B cell (primary cell): ENCODE measurements at regions not wholly inside any gene's neighbourhood (a gene's known extent, or its start where the extent isn't known, plus 50 kb on each side); places are given as distances from the start of the nearest gene placed in this dataset.

ENCODE experiments used
- ATAC-seq: fragments of 200-7000 bp; cut with Tn5 transposase; one replicate; pipeline ENCODE4 v1.10.0; 2021; ENCODE audit warnings: low read depth, mild to moderate bottlenecking, moderate number of reproducible peaks, moderate library complexity
- CTCF ChIA-PET: fragments of 350-600 bp; sonication (Branson Sonifier 250); formaldehyde crosslinking; loops from one replicate; lab custom pipeline; 2021; ENCODE audit warnings: antibody characterized with exemption, inconsistent platforms; lab: Charles Lee
- POLR2A ChIA-PET: fragments of 350-600 bp; sonication (Branson Sonifier 250); formaldehyde crosslinking; loops from one replicate; lab custom pipeline; 2021; ENCODE audit warnings: antibody characterized with exemption; lab: Charles Lee
- DNase-seq: peaks from one replicate; pipeline ENCODE4 v3.0.0; 2013
- H2AFZ ChIP-seq: 2 replicates; pipeline ENCODE4 v1.6.1; 2012; ENCODE audit warnings: mild to moderate bottlenecking, low read depth, low read length; ENCODE audit not compliant: insufficient read depth, poor library complexity, severe bottlenecking
- H3K27ac ChIP-seq, 2 donors: 1 replicate in 1 of 2; 2 replicates in 1 of 2; pipeline ENCODE4 v1.5.1; 2012 to 2013; ENCODE audit warnings: low read length in 2 of 2, mild to moderate bottlenecking in 2 of 2, moderate library complexity in 1 of 2
- H3K27me3 ChIP-seq, 4 experiments: fragments of 200-600 bp in 1 of 4; sonication (generic) in 1 of 4; replicated peaks in 1 of 4; 1 replicate in 2 of 4; 2 replicates in 2 of 4; pipeline versions ENCODE4 v1.6.1 to v1.7.0; 2013 to 2016; ENCODE audit warnings: low read length in 3 of 4, mild to moderate bottlenecking in 2 of 4, mixed read lengths in 1 of 4, moderate library complexity in 1 of 4; ENCODE audit not compliant: insufficient read depth in 4 of 4, control insufficient read depth in 3 of 4; ENCODE audit errors: control extremely low read depth in 1 of 4
- H3K36me3 ChIP-seq, 2 experiments: replicated peaks in 1 of 2; 1 replicate in 1 of 2; 2 replicates in 1 of 2; pipeline versions ENCODE4 v1.6.1 to v1.7.1; 2013; ENCODE audit warnings: low read length in 1 of 2; ENCODE audit not compliant: insufficient read depth in 2 of 2, control insufficient read depth in 1 of 2; ENCODE audit errors: control extremely low read depth in 1 of 2, extremely low read depth in 1 of 2
- H3K4me1 ChIP-seq, 2 donors: fragments of 200-600 bp in 1 of 2; sonication (generic) in 1 of 2; 1 replicate in 1 of 2; 2 replicates in 1 of 2; pipeline versions ENCODE4 v1.5.1 to v1.6.1; 2013 to 2017; ENCODE audit warnings: low read length in 2 of 2; ENCODE audit not compliant: control insufficient read depth in 2 of 2, insufficient read depth in 2 of 2
- H3K4me2 ChIP-seq: replicated peaks from 2 replicates; pipeline ENCODE3; 2012; ENCODE audit warnings: mild to moderate bottlenecking, low read depth, low read length; ENCODE audit not compliant: poor library complexity, severe bottlenecking
- H3K4me3 ChIP-seq, 5 experiments: fragments of 200-600 bp in 1 of 5; sonication (generic) in 1 of 5; 1 replicate in 3 of 5; 2 replicates in 2 of 5; pipeline versions ENCODE4 v1.5.1 to v1.7.0; 2011 to 2016; ENCODE audit warnings: low read length in 4 of 5, mild to moderate bottlenecking in 4 of 5, low read depth in 2 of 5, control low read depth in 1 of 5, moderate library complexity in 1 of 5; ENCODE audit not compliant: insufficient read depth in 1 of 5; ENCODE audit errors: control extremely low read depth in 1 of 5, extremely low read depth in 1 of 5
- H3K79me2 ChIP-seq: fragments of 200-600 bp; sonication (generic); one replicate; pipeline ENCODE4 v1.6.0; 2016; ENCODE audit warnings: low read length; ENCODE audit not compliant: control insufficient read depth, insufficient read depth
- H3K9ac ChIP-seq: fragments of 200-600 bp; sonication (generic); 2 replicates; pipeline ENCODE4 v1.6.1; 2017; ENCODE audit warnings: mild to moderate bottlenecking, low read length, moderate library complexity
- H3K9me3 ChIP-seq, 3 donors: one replicate each; pipeline versions ENCODE4 v1.6.1 to v1.7.1; 2013; ENCODE audit warnings: low read length in 2 of 3; ENCODE audit not compliant: control insufficient read depth in 2 of 3, insufficient read depth in 1 of 3; ENCODE audit errors: control extremely low read depth in 1 of 3
- H4K20me1 ChIP-seq: 2 replicates; pipeline ENCODE4 v1.6.0; 2012; ENCODE audit warnings: mild to moderate bottlenecking, low read length; ENCODE audit not compliant: insufficient read depth, control insufficient read depth, poor library complexity, severe bottlenecking
- H3K27ac Mint-ChIP-seq: one replicate; pipeline ENCODE4 v1.8.0; 2021; ENCODE audit warnings: mixed read lengths
- H3K27me3 Mint-ChIP-seq: one replicate; pipeline ENCODE4 v1.8.0; 2021; ENCODE audit warnings: mixed read lengths
- H3K4me1 Mint-ChIP-seq: one replicate; pipeline ENCODE4 v1.8.0; 2021; ENCODE audit warnings: mixed read lengths
- H3K4me3 Mint-ChIP-seq: one replicate; pipeline ENCODE4 v1.8.0; 2021; ENCODE audit warnings: mixed read lengths
- H3K9me3 Mint-ChIP-seq: one replicate; pipeline ENCODE4 v1.8.0; 2022; ENCODE audit warnings: mixed read lengths; ENCODE audit not compliant: insufficient read depth
- CTCF ChIP-seq: fragments of 200-600 bp; IDR thresholded peaks from one replicate; pipeline ENCODE4 v1.8.0; 2022; ENCODE audit warnings: antibody characterized with exemption, mild to moderate bottlenecking
- EZH2 ChIP-seq: IDR thresholded peaks from 2 replicates; pipeline ENCODE4 v1.6.1; 2012; ENCODE audit warnings: borderline replicate concordance, low read depth, mild to moderate bottlenecking, moderate library complexity, low read length; ENCODE audit not compliant: insufficient read depth, poor library complexity, severe bottlenecking
- WGBS: methylation state at CpG from one replicate; pipeline ENCODE4 v1.1.5; 2013; ENCODE audit warnings: missing lambda C conversion rate; ENCODE audit not compliant: insufficient coverage; 5-methylcytosine and 5-hydroxymethylcytosine counted together
- intact Hi-C: fragments of 100-400 bp; cut with micrococcal nuclease; formaldehyde crosslinking; loops from one replicate; pipeline ENCODE4 v1.10.0; 2022

- Histone ChIP-seq H3K9ac (no peak overlapping the region), H3K27me3 (no peaks in the 10 kb centered on the region), H3K27ac (no peak overlapping the region), H3K4me2 (no peak overlapping the region), H3K79me2 (no peaks in the 10 kb centered on the region), H2AFZ (no peak overlapping the region), H4K20me1 (no peaks in the 10 kb centered on the region), H3K4me3 (no peak overlapping the region), H3K4me1 (no peaks in the 10 kb centered on the region), H3K9me3 (no peaks in the 10 kb centered on the region), H3K36me3 (no peaks in the 10 kb centered on the region)
- intact Hi-C loops: no loop called here
- H3K27me3 Mint-ChIP-seq: no peaks in the 10 kb centered on the region
- H3K4me1 Mint-ChIP-seq: no peaks in the 10 kb centered on the region
- no peak for TF ChIP-seq CTCF
- no peak for TF ChIP-seq EZH2
- ChIA-PET POLR2A (no interaction called here), CTCF (no interaction called here)
- no peak overlapping the region for H3K4me3 Mint-ChIP-seq
- no peak for DNase-seq
- ATAC-seq: no peak
- 68% methylated on average over 2 of the region's 2 CpGs for WGBS
- H3K27ac Mint-ChIP-seq: no peak overlapping the region
- no peaks in the 10 kb centered on the region for H3K9me3 Mint-ChIP-seq
These were observed 254.8 kb downstream of the PHF14 start for GRCh38 chr7:11228515-11228914.

- H3K36me3 ChIP-seq: no peaks in the 10 kb centered on the region
- ATAC-seq (no peak), DNase-seq (no peak)
- H3K27me3 ChIP-seq: no peaks in the 10 kb centered on the region
- no peaks in the 10 kb centered on the region for H3K79me2 ChIP-seq
- WGBS: no CpG with 5 or more reads among the region's 1 CpG
- H3K9ac ChIP-seq: no peak overlapping the region
- H3K4me2 ChIP-seq: no peak overlapping the region
- ChIA-PET CTCF (no interaction called here), POLR2A (no interaction called here)
- no peak overlapping the region for H3K27ac Mint-ChIP-seq
- no peaks in the 10 kb centered on the region for H3K4me1 ChIP-seq
- no peaks in the 10 kb centered on the region for H3K27me3 Mint-ChIP-seq
- H3K4me3 ChIP-seq: no peak overlapping the region
- H4K20me1 ChIP-seq: no peaks in the 10 kb centered on the region
- H3K4me1 Mint-ChIP-seq: no peaks in the 10 kb centered on the region
- no peak overlapping the region for H3K27ac ChIP-seq
- no peaks in the 10 kb centered on the region for H3K9me3 Mint-ChIP-seq
- no peak overlapping the region for H3K4me3 Mint-ChIP-seq
- no peak overlapping the region for H2AFZ ChIP-seq
- TF ChIP-seq CTCF (no peak), EZH2 (no peak)
- no peaks in the 10 kb centered on the region for H3K9me3 ChIP-seq
- intact Hi-C loops: no loop called here
These were observed 257.5 kb downstream of the PHF14 start for GRCh38 chr7:11231190-11231589.
